Parathyroid adenoma (tissue), 2 donors: ENCODE measurements at regions not wholly inside any gene's neighbourhood (a gene's known extent, or its start where the extent isn't known, plus 50 kb on each side); places are given as distances from the start of the nearest gene placed in this dataset.

Experiments used
- H2AFZ ChIP-seq: fragments of 300-600 bp; sonication (generic); one replicate; pipeline ENCODE4 v1.7.0; 2017; ENCODE audit warnings: antibody characterized with exemption, mild to moderate bottlenecking
- H3K27ac ChIP-seq: fragments of 300-600 bp; sonication (generic); one replicate; pipeline ENCODE4 v1.7.0; 2017
- H3K27me3 ChIP-seq: fragments of 300-600 bp; sonication (generic); one replicate; pipeline ENCODE4 v1.7.0; 2017; ENCODE audit warnings: low read length; ENCODE audit not compliant: control insufficient read depth, insufficient read depth
- H3K36me3 ChIP-seq: fragments of 300-600 bp; sonication (generic); one replicate; pipeline ENCODE4 v1.7.0; 2017; ENCODE audit warnings: low read length; ENCODE audit not compliant: control insufficient read depth, insufficient read depth
- H3K4me1 ChIP-seq: fragments of 300-600 bp; sonication (generic); one replicate; pipeline ENCODE4 v1.7.0; 2017; ENCODE audit warnings: control low read depth
- H3K4me2 ChIP-seq: fragments of 300-600 bp; sonication (generic); one replicate; pipeline ENCODE4 v1.7.0; 2017; ENCODE audit warnings: low read length
- H3K4me3 ChIP-seq: fragments of 300-600 bp; sonication (generic); one replicate; pipeline ENCODE4 v1.7.0; 2017; ENCODE audit warnings: low read depth, low read length
- H3K79me2 ChIP-seq: fragments of 300-600 bp; sonication (generic); one replicate; pipeline ENCODE4 v1.7.0; 2017; ENCODE audit warnings: control low read depth
- H3K9ac ChIP-seq: fragments of 300-600 bp; sonication (generic); one replicate; pipeline ENCODE4 v1.7.0; 2017; ENCODE audit warnings: mild to moderate bottlenecking
- H3K9me3 ChIP-seq: fragments of 300-600 bp; sonication (generic); one replicate; pipeline ENCODE4 v1.7.0; 2017; ENCODE audit warnings: low read length; ENCODE audit not compliant: control insufficient read depth
- TF ChIP-seq, protein P1 (sequence below): fragments of 300-600 bp; sonication (generic); IDR thresholded peaks from one replicate; pipeline ENCODE4 v1.7.0; 2017; ENCODE audit warnings: antibody characterized with exemption, mild to moderate bottlenecking
- donor health status: primary hyperparathyroidism.

DNA sequence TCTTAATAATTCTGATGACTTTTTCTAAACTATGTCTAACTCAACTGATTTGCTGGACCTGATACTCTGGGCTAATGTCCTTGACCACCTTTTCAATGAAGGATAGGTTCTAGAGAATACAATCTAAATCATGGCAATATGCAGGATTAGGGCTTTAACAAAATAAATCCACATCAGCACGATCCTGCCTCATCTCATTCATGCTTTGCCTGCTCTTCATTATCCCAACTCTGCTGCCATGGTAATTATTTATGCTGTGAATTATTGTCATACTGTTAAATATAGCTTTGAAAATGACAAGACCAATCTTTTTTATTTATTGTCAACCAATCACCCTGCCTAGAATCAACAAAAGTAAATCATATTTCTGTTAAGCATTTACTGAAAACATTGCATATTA, 2176.7 kb upstream of the AGA start:
- H3K79me2 ChIP-seq = no peaks in the 10 kb centered on the region
- H3K27me3 ChIP-seq = no peaks in the 10 kb centered on the region
- H3K4me2 ChIP-seq = no peak overlapping the region
- H3K27ac ChIP-seq = no peak overlapping the region
- no peak overlapping the region for H2AFZ ChIP-seq
- H3K9me3 ChIP-seq = no peaks in the 10 kb centered on the region
- no peaks in the 10 kb centered on the region for H3K36me3 ChIP-seq
- H3K4me3 ChIP-seq = no peak overlapping the region
- no peak overlapping the region for H3K9ac ChIP-seq
- TF ChIP-seq, protein P1, sequence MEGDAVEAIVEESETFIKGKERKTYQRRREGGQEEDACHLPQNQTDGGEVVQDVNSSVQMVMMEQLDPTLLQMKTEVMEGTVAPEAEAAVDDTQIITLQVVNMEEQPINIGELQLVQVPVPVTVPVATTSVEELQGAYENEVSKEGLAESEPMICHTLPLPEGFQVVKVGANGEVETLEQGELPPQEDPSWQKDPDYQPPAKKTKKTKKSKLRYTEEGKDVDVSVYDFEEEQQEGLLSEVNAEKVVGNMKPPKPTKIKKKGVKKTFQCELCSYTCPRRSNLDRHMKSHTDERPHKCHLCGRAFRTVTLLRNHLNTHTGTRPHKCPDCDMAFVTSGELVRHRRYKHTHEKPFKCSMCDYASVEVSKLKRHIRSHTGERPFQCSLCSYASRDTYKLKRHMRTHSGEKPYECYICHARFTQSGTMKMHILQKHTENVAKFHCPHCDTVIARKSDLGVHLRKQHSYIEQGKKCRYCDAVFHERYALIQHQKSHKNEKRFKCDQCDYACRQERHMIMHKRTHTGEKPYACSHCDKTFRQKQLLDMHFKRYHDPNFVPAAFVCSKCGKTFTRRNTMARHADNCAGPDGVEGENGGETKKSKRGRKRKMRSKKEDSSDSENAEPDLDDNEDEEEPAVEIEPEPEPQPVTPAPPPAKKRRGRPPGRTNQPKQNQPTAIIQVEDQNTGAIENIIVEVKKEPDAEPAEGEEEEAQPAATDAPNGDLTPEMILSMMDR = no peak
- H3K4me1 ChIP-seq = no peaks in the 10 kb centered on the region

- H3K4me2 ChIP-seq = no peak overlapping the region
- no peaks in the 10 kb centered on the region for H3K36me3 ChIP-seq
- H2AFZ ChIP-seq = no peak overlapping the region
Measured at GRCh38 chr4:179624768-179625181, 2182.5 kb upstream of the AGA start.

DNA sequence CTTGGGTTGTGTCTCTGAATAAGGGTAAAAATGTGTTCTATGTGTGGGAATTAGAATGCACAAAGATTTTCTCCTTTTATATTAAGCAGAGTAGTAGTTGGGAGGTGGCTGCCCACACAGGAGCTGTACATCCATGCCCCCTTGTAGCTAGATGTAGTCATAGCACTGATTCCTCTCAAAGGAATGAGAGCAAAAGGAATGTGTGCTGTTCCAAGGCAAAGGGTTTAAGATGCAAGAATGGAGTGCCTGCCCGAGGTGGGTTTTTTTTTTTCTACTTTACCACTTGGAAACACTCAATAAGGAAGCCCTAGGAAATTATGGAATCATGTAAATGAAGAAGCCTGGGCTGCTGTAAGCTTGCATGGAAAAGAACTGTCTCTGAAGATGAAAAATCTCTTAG, 2183.2 kb upstream of the AGA start:
- H3K27me3 ChIP-seq = no peaks in the 10 kb centered on the region
- no peaks in the 10 kb centered on the region for H3K4me1 ChIP-seq
- no peak overlapping the region for H3K9ac ChIP-seq
- H2AFZ ChIP-seq = no peak overlapping the region
- H3K4me2 ChIP-seq = no peak overlapping the region
- no peak overlapping the region for H3K4me3 ChIP-seq
- no peaks in the 10 kb centered on the region for H3K36me3 ChIP-seq
- H3K27ac ChIP-seq = no peak overlapping the region
- no peaks in the 10 kb centered on the region for H3K79me2 ChIP-seq
- H3K9me3 ChIP-seq = no peaks in the 10 kb centered on the region
- TF ChIP-seq, protein P1 = no peak

More at GRCh38 chr4:179624768-179625181, 2182.5 kb upstream of the AGA start:
- no peak overlapping the region for H3K27ac ChIP-seq
- no peaks in the 10 kb centered on the region for H3K79me2 ChIP-seq
- H3K9me3 ChIP-seq = no peaks in the 10 kb centered on the region
- no peaks in the 10 kb centered on the region for H3K27me3 ChIP-seq
- H3K9ac ChIP-seq = no peak overlapping the region
- TF ChIP-seq, protein P1 = no peak
- H3K4me1 ChIP-seq = no peaks in the 10 kb centered on the region
- H3K4me3 ChIP-seq = no peak overlapping the region

DNA sequence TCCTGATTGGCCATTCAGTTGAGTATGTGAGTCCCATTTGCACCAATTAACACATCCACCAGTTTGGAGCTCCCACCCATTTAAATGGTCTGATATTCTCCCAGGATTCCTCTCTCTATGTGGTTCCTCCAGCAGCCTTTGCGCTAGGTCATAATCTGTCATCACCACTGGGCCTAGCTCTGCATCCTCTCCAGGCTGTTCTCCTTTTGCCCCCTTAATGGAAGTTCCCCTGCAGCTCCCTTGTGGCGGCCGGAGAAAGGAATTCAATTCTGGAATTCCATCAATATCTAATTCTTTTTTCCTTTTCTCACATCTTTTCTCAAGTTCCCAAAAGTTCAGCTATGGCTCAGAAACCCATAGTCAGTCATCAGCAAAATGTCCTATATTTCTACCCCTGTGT, 2184.4 kb upstream of the AGA start:
- no peaks in the 10 kb centered on the region for H3K4me1 ChIP-seq

DNA sequence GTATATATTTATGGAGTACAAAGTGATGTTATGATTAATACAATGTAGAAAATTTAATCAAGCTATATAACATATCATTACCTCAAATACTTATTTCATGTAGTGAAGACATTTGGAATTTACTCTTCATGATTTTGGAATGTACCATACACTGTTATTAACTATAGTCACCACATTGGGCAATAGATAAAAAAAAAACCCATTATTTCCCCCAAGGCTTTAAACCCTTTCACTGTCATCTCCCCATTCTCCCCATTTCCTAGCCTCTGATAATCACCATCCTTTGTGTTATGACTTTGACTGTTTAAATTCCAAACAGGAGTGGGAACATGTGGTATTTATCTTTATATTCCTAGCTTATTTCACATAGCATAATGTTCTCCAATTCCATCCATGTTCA, 2189.1 kb upstream of the AGA start:
- Histone ChIP-seq H3K9ac (no peak overlapping the region), H3K79me2 (no peaks in the 10 kb centered on the region), H2AFZ (no peak overlapping the region), H3K27me3 (no peaks in the 10 kb centered on the region), H3K4me1 (no peaks in the 10 kb centered on the region), H3K9me3 (no peaks in the 10 kb centered on the region), H3K4me2 (no peak overlapping the region), H3K4me3 (no peak overlapping the region), H3K27ac (no peak overlapping the region), H3K36me3 (no peaks in the 10 kb centered on the region)
- TF ChIP-seq, protein P1 = no peak

More for the DNA sequence above, 2184.4 kb upstream of the AGA start:
- Histone ChIP-seq H3K9ac (no peak overlapping the region), H3K27me3 (no peaks in the 10 kb centered on the region), H2AFZ (no peak overlapping the region), H3K9me3 (no peaks in the 10 kb centered on the region), H3K36me3 (no peaks in the 10 kb centered on the region), H3K4me3 (no peak overlapping the region), H3K79me2 (no peaks in the 10 kb centered on the region), H3K27ac (no peak overlapping the region), H3K4me2 (no peak overlapping the region)
- TF ChIP-seq, protein P1 = no peak
